ENCODE measurements at regions not wholly inside any gene's neighbourhood (a gene's known extent, or its start where the extent isn't known, plus 50 kb on each side); places are given as distances from the start of the nearest gene placed in this dataset.

GRCh38 chr7:115494529-115495147 is 535.9 kb downstream of the TFEC start:
- TF ChIP-seq CTCF (IDR thresholded peaks at IDR 0.05; ENCODE audit: insufficient read depth, low read length, poor library complexity, severe bottlenecking): no peak
- no peak for DNase-seq (ENCODE audit: low read depth)
- H3K27me3 ChIP-seq (ENCODE audit: control insufficient read depth, insufficient read depth, low read length): no peaks in the 10 kb centered on the region
- H3K4me3 ChIP-seq (ENCODE audit: low read depth, low read length): no peak overlapping the region
- H3K36me3 ChIP-seq (ENCODE audit: control insufficient read depth, insufficient read depth, low read length): no peaks in the 10 kb centered on the region

GRCh38 chr7:115493381-115493780 is 537.2 kb downstream of the TFEC start:
- no peak overlapping the region for H3K4me3 ChIP-seq (ENCODE audit: low read depth, low read length)
- H3K27me3 ChIP-seq (ENCODE audit: control insufficient read depth, insufficient read depth, low read length): no peaks in the 10 kb centered on the region
- TF ChIP-seq CTCF (IDR thresholded peaks at IDR 0.05; ENCODE audit: insufficient read depth, low read length, poor library complexity, severe bottlenecking): no peak
- DNase-seq (ENCODE audit: low read depth): no peak
- no peaks in the 10 kb centered on the region for H3K36me3 ChIP-seq (ENCODE audit: control insufficient read depth, insufficient read depth, low read length)

- H3K4me3 ChIP-seq (ENCODE audit: low read depth, low read length): no peak overlapping the region
- H3K36me3 ChIP-seq (ENCODE audit: control insufficient read depth, insufficient read depth, low read length): no peaks in the 10 kb centered on the region
- DNase-seq (ENCODE audit: low read depth): no peak
- no peak for TF ChIP-seq CTCF (IDR thresholded peaks at IDR 0.05; ENCODE audit: insufficient read depth, low read length, poor library complexity, severe bottlenecking)
- no peaks in the 10 kb centered on the region for H3K27me3 ChIP-seq (ENCODE audit: control insufficient read depth, insufficient read depth, low read length)
Observed at GRCh38 chr7:115491744-115492380, 538.7 kb downstream of the TFEC start.

- Histone ChIP-seq H3K4me3 (ENCODE audit: low read depth, low read length) (no peak overlapping the region), H3K36me3 (ENCODE audit: control insufficient read depth, insufficient read depth, low read length) (no peaks in the 10 kb centered on the region), H3K27me3 (ENCODE audit: control insufficient read depth, insufficient read depth, low read length) (peaks cover 7% of the 10 kb centered on the region)
- DNase-seq (ENCODE audit: low read depth): no peak
- no peak for TF ChIP-seq CTCF (IDR thresholded peaks at IDR 0.05; ENCODE audit: insufficient read depth, low read length, poor library complexity, severe bottlenecking)
Observed at GRCh38 chr7:115479448-115479847, 551.1 kb downstream of the TFEC start.

GRCh38 chr7:115478426-115478825 is 552.1 kb downstream of the TFEC start:
- Histone ChIP-seq H3K36me3 (ENCODE audit: control insufficient read depth, insufficient read depth, low read length) (no peaks in the 10 kb centered on the region), H3K4me3 (ENCODE audit: low read depth, low read length) (no peak overlapping the region), H3K27me3 (ENCODE audit: control insufficient read depth, insufficient read depth, low read length) (peaks cover 7% of the 10 kb centered on the region)
- TF ChIP-seq CTCF (IDR thresholded peaks at IDR 0.05; ENCODE audit: insufficient read depth, low read length, poor library complexity, severe bottlenecking): no peak
- no peak for DNase-seq (ENCODE audit: low read depth)

GRCh38 chr7:115477193-115477651 is 553.3 kb downstream of the TFEC start:
- no peaks in the 10 kb centered on the region for H3K36me3 ChIP-seq (ENCODE audit: control insufficient read depth, insufficient read depth, low read length)
- no peak for TF ChIP-seq CTCF (IDR thresholded peaks at IDR 0.05; ENCODE audit: insufficient read depth, low read length, poor library complexity, severe bottlenecking)
- H3K4me3 ChIP-seq (ENCODE audit: low read depth, low read length): peak overlapping the region; percentile 50
- peaks cover 7% of the 10 kb centered on the region for H3K27me3 ChIP-seq (ENCODE audit: control insufficient read depth, insufficient read depth, low read length)
- no peak for DNase-seq (ENCODE audit: low read depth)
